ENCODE measurements at regions not wholly inside any gene's neighbourhood (a gene's known extent, or its start where the extent isn't known, plus 50 kb on each side); places are given as distances from the start of the nearest gene placed in this dataset.

- H3K4me1 ChIP-seq: no peaks in the 10 kb centered on the region
- no peaks in the 10 kb centered on the region for H3K36me3 ChIP-seq
- H3K9me3 ChIP-seq: no peaks in the 10 kb centered on the region
- no peaks in the 10 kb centered on the region for H3K27me3 ChIP-seq
- no peak for TF ChIP-seq CTCF (IDR thresholded peaks at IDR 0.05 in 4 of 5, conservative IDR thresholded peaks at IDR 0.05 in 1 of 5)
- no peak for TF ChIP-seq POLR2A (IDR thresholded peaks at IDR 0.05)
- ATAC-seq (no peak), DNase-seq (no peak)
- no peak overlapping the region for H3K27ac ChIP-seq
- in situ Hi-C loops (cut with MboI; ENCODE audit: low sequenced_read_pairs in 4 of 4) (no loop called here), intact Hi-C loops (cut with DNase I; ENCODE audit: low total_unique reads) (no loop called here)
- no peak overlapping the region for H3K4me3 ChIP-seq
These were observed 421.3 kb upstream of the ANKRD30A start for GRCh38 chr10:36704124-36704523.

- no peaks in the 10 kb centered on the region for H3K27me3 ChIP-seq
- H3K27ac ChIP-seq: no peak overlapping the region
- H3K36me3 ChIP-seq: no peaks in the 10 kb centered on the region
- no peaks in the 10 kb centered on the region for H3K4me1 ChIP-seq
- TF ChIP-seq POLR2A (IDR thresholded peaks at IDR 0.05): no peak
- no peak for TF ChIP-seq CTCF (IDR thresholded peaks at IDR 0.05 in 4 of 5, conservative IDR thresholded peaks at IDR 0.05 in 1 of 5)
- in situ Hi-C loops (cut with MboI; ENCODE audit: low sequenced_read_pairs in 4 of 4): no loop called here
- H3K9me3 ChIP-seq: no peaks in the 10 kb centered on the region
- no peak for DNase-seq
- no peak overlapping the region for H3K4me3 ChIP-seq
- intact Hi-C loops (cut with DNase I; ENCODE audit: low total_unique reads): no loop called here
- ATAC-seq: no peak
These were observed 422.2 kb upstream of the ANKRD30A start for GRCh38 chr10:36703179-36703578.

- in situ Hi-C loops (cut with MboI; ENCODE audit: low sequenced_read_pairs in 4 of 4): no loop called here
These were observed 425.3 kb upstream of the ANKRD30A start for GRCh38 chr10:36700123-36700522.

GRCh38 chr10:36692759-36693158 is 432.6 kb upstream of the ANKRD30A start:
- H3K4me1 ChIP-seq: no peaks in the 10 kb centered on the region
- no peak overlapping the region for H3K4me3 ChIP-seq
- H3K27me3 ChIP-seq: no peaks in the 10 kb centered on the region
- H3K27ac ChIP-seq: no peak overlapping the region
- DNase-seq (no peak), ATAC-seq (no peak)
- TF ChIP-seq POLR2A (IDR thresholded peaks at IDR 0.05): no peak
- in situ Hi-C loops (cut with MboI; ENCODE audit: low sequenced_read_pairs in 4 of 4): no loop called here
- H3K36me3 ChIP-seq: no peaks in the 10 kb centered on the region
- intact Hi-C loops (cut with DNase I; ENCODE audit: low total_unique reads): no loop called here
- H3K9me3 ChIP-seq: no peaks in the 10 kb centered on the region

More at GRCh38 chr10:36700123-36700522, 425.3 kb upstream of the ANKRD30A start:
- intact Hi-C loops (cut with DNase I; ENCODE audit: low total_unique reads): no loop called here
- Histone ChIP-seq H3K36me3 (no peaks in the 10 kb centered on the region), H3K4me3 (no peak overlapping the region), H3K4me1 (no peaks in the 10 kb centered on the region), H3K9me3 (no peaks in the 10 kb centered on the region), H3K27ac (no peak overlapping the region), H3K27me3 (no peaks in the 10 kb centered on the region)
- TF ChIP-seq POLR2A (IDR thresholded peaks at IDR 0.05) (no peak), CTCF (IDR thresholded peaks at IDR 0.05 in 4 of 5, conservative IDR thresholded peaks at IDR 0.05 in 1 of 5) (no peak)
- ATAC-seq: no peak
- no peak for DNase-seq

GRCh38 chr10:36688717-36689116 is 436.7 kb upstream of the ANKRD30A start:
- no peak for DNase-seq
- in situ Hi-C loops (cut with MboI; ENCODE audit: low sequenced_read_pairs in 4 of 4): no loop called here
- no peak for TF ChIP-seq POLR2A (IDR thresholded peaks at IDR 0.05)
- TF ChIP-seq CTCF (IDR thresholded peaks at IDR 0.05 in 4 of 5, conservative IDR thresholded peaks at IDR 0.05 in 1 of 5): no peak
- Histone ChIP-seq H3K4me3 (no peak overlapping the region), H3K9me3 (no peaks in the 10 kb centered on the region), H3K27me3 (no peaks in the 10 kb centered on the region), H3K36me3 (no peaks in the 10 kb centered on the region), H3K27ac (no peak overlapping the region), H3K4me1 (no peaks in the 10 kb centered on the region)
- ATAC-seq: no peak
- intact Hi-C loops (cut with DNase I; ENCODE audit: low total_unique reads): no loop called here

All from gastrocnemius medialis (tissue), 4 donors.